ENCODE measurements at regions not wholly inside any gene's neighbourhood (a gene's known extent, or its start where the extent isn't known, plus 50 kb on each side); places are given as distances from the start of the nearest gene placed in this dataset.

- TF ChIP-seq CTCF (IDR thresholded peaks at IDR 0.05), result no peak
- no peak for TF ChIP-seq EP300 (IDR thresholded peaks at IDR 0.05)
- TF ChIP-seq POLR2AphosphoS5 (IDR thresholded peaks at IDR 0.05), result no peak
- no peak for TF ChIP-seq POLR2A (IDR thresholded peaks at IDR 0.05)
Measured at GRCh38 chr1:56363007-56363770, 216.2 kb downstream of the PLPP3 start.

GRCh38 chr1:56360021-56360420 is 219.3 kb downstream of the PLPP3 start:
- TF ChIP-seq EP300 (IDR thresholded peaks at IDR 0.05) (no peak), CTCF (IDR thresholded peaks at IDR 0.05) (no peak), POLR2AphosphoS5 (IDR thresholded peaks at IDR 0.05) (no peak), POLR2A (IDR thresholded peaks at IDR 0.05) (no peak)
- H3K4me1 ChIP-seq, result no peaks in the 10 kb centered on the region
- no peaks in the 10 kb centered on the region for H3K9me3 ChIP-seq
- no peak overlapping the region for H3K27ac ChIP-seq
- 100% methylated on average over 3 of the region's 3 CpGs for WGBS
- no peak for DNase-seq (ENCODE audit: low spot score in 2 of 2)
- no peaks in the 10 kb centered on the region for H3K27me3 ChIP-seq
- no peaks in the 10 kb centered on the region for H3K36me3 ChIP-seq
- H3K4me3 ChIP-seq, result no peak overlapping the region

More at GRCh38 chr1:56363007-56363770, 216.2 kb downstream of the PLPP3 start:
- Histone ChIP-seq H3K9me3 (no peaks in the 10 kb centered on the region), H3K4me3 (no peak overlapping the region), H3K36me3 (no peaks in the 10 kb centered on the region), H3K27me3 (no peaks in the 10 kb centered on the region), H3K4me1 (no peaks in the 10 kb centered on the region), H3K27ac (no peak overlapping the region)
- DNase-seq (ENCODE audit: low spot score in 2 of 2), result no peak
- 81% methylated on average over 7 of the region's 7 CpGs for WGBS

- no peaks in the 10 kb centered on the region for H3K36me3 ChIP-seq
- no peaks in the 10 kb centered on the region for H3K27me3 ChIP-seq
- H3K9me3 ChIP-seq, result no peaks in the 10 kb centered on the region
- H3K4me1 ChIP-seq, result no peaks in the 10 kb centered on the region
- H3K4me3 ChIP-seq, result no peak overlapping the region
- H3K27ac ChIP-seq, result no peak overlapping the region
- WGBS, result 94% methylated on average over 2 of the region's 2 CpGs
- TF ChIP-seq POLR2A (IDR thresholded peaks at IDR 0.05) (no peak), POLR2AphosphoS5 (IDR thresholded peaks at IDR 0.05) (no peak), EP300 (IDR thresholded peaks at IDR 0.05) (no peak), CTCF (IDR thresholded peaks at IDR 0.05) (no peak)
- DNase-seq (ENCODE audit: low spot score in 2 of 2), result no peak
Measured at GRCh38 chr1:56359056-56359455, 220.3 kb downstream of the PLPP3 start.

- WGBS, result 68% methylated on average over 3 of the region's 3 CpGs
- H3K4me1 ChIP-seq, result no peaks in the 10 kb centered on the region
- TF ChIP-seq POLR2A (IDR thresholded peaks at IDR 0.05), result no peak
- no peak for TF ChIP-seq POLR2AphosphoS5 (IDR thresholded peaks at IDR 0.05)
- TF ChIP-seq EP300 (IDR thresholded peaks at IDR 0.05), result no peak
- no peak for TF ChIP-seq CTCF (IDR thresholded peaks at IDR 0.05)
- no peak overlapping the region for H3K27ac ChIP-seq
- no peaks in the 10 kb centered on the region for H3K27me3 ChIP-seq
- no peaks in the 10 kb centered on the region for H3K36me3 ChIP-seq
- H3K4me3 ChIP-seq, result no peak overlapping the region
- H3K9me3 ChIP-seq, result no peaks in the 10 kb centered on the region
- DNase-seq (ENCODE audit: low spot score in 2 of 2), result no peak
Measured at GRCh38 chr1:56357927-56358690, 221.3 kb downstream of the PLPP3 start.

GRCh38 chr1:56356376-56356990 is 222.9 kb downstream of the PLPP3 start:
- no peaks in the 10 kb centered on the region for H3K4me1 ChIP-seq
- 93% methylated on average over 11 of the region's 11 CpGs for WGBS

More at GRCh38 chr1:56356376-56356990, 222.9 kb downstream of the PLPP3 start:
- Histone ChIP-seq H3K36me3 (no peaks in the 10 kb centered on the region), H3K9me3 (no peaks in the 10 kb centered on the region), H3K27me3 (no peaks in the 10 kb centered on the region), H3K4me3 (no peak overlapping the region), H3K27ac (no peak overlapping the region)
- no peak for TF ChIP-seq POLR2A (IDR thresholded peaks at IDR 0.05)
- no peak for TF ChIP-seq EP300 (IDR thresholded peaks at IDR 0.05)
- no peak for TF ChIP-seq POLR2AphosphoS5 (IDR thresholded peaks at IDR 0.05)
- TF ChIP-seq CTCF (IDR thresholded peaks at IDR 0.05), result no peak
- DNase-seq (ENCODE audit: low spot score in 2 of 2), result no peak

Measured in suprapubic skin (tissue), 4 donors.